ENCODE measurements at regions not wholly inside any gene's neighbourhood (a gene's known extent, or its start where the extent isn't known, plus 50 kb on each side); places are given as distances from the start of the nearest gene placed in this dataset.
"Not testable (repeated sequence)": the region's sequence is repeated elsewhere in the genome, so short reads cannot be mapped to it uniquely, and the experiment has no call there.

DNA sequence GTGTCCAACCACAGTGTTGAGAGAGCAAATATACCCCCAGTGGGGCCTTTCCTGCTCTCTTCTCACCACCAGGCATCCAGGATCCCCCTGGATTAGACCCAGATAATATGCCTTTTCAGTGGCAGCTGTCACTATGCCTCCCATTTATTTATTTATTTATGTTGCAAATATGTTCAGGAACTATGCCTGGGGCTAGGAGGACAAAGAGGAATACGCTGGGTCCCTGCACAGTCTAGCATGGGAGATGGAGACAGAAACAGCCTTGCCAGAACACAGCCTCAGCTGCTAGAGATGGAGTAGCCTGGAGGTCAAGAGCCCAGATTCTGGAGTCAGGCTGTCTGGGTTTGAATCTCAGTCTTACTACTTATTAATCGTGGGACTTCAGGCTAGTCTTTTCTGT lies 74.6 kb upstream of the LRFN2 start:
- DNase-seq, result no peak
- Histone ChIP-seq H3K36me3 (ENCODE audit: low read depth) (no peaks in the 10 kb centered on the region), H4K20me1 (ENCODE audit: insufficient read depth) (no peaks in the 10 kb centered on the region), H2AFZ (no peak overlapping the region), H3F3A (ENCODE audit: insufficient read depth, low read depth) (no peaks in the 10 kb centered on the region), H3K27ac (no peak overlapping the region), H3K4me1 (replicated peaks; ENCODE audit: insufficient read depth) (no peaks in the 10 kb centered on the region), H3K9me3 (ENCODE audit: insufficient read depth, low read depth) (no peaks in the 10 kb centered on the region), H3K4me3 (no peak overlapping the region), H3K9me2 (ENCODE audit: insufficient read depth) (no peaks in the 10 kb centered on the region), H3K4me2 (no peak overlapping the region), H3K79me2 (ENCODE audit: low read depth) (no peaks in the 10 kb centered on the region), H3K27me3 (ENCODE audit: insufficient read depth, low read depth) (peaks cover 23% of the 10 kb centered on the region)
- BruUV-seq (replicated peaks), result no TSS peak
- TF ChIP-seq, protein P1, sequence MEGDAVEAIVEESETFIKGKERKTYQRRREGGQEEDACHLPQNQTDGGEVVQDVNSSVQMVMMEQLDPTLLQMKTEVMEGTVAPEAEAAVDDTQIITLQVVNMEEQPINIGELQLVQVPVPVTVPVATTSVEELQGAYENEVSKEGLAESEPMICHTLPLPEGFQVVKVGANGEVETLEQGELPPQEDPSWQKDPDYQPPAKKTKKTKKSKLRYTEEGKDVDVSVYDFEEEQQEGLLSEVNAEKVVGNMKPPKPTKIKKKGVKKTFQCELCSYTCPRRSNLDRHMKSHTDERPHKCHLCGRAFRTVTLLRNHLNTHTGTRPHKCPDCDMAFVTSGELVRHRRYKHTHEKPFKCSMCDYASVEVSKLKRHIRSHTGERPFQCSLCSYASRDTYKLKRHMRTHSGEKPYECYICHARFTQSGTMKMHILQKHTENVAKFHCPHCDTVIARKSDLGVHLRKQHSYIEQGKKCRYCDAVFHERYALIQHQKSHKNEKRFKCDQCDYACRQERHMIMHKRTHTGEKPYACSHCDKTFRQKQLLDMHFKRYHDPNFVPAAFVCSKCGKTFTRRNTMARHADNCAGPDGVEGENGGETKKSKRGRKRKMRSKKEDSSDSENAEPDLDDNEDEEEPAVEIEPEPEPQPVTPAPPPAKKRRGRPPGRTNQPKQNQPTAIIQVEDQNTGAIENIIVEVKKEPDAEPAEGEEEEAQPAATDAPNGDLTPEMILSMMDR (conservative IDR thresholded peaks at IDR 0.05), result no peak
- no peak for TF ChIP-seq EZH2 (IDR thresholded peaks at IDR 0.05; ENCODE audit: low read depth)
- intact Hi-C loops (cut with micrococcal nuclease; ENCODE audit: unreplicated experiment), result no loop called here
- ChIA-PET POLR2A (ENCODE audit: unreplicated experiment) (no interaction called here), CTCF (no interaction called here)

DNA sequence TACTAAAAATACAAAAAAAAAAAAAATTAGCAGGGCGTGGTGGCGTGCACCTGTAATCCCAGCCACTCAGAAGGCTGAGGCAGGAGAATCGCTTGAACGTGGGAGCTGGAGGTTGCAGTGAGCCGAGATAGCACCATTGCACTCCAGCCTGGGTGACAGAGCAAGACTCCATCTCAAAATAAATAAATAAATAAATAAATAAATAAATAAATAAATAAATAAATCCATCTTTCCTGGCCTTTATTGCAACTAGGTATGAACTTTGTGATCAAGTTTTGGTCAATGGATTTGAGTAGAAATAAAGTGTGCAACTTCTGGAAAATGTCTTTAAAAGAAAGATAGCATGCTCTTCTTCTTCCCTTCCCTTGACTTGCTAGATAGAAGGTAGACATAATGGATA lies 69.6 kb upstream of the LRFN2 start:
- H3K4me3 ChIP-seq; H3K9me2 ChIP-seq (ENCODE audit: insufficient read depth); H3K4me2 ChIP-seq; POLR2A ChIA-PET (ENCODE audit: unreplicated experiment); H3F3A ChIP-seq (ENCODE audit: insufficient read depth, low read depth); H2AFZ ChIP-seq; H3K27ac ChIP-seq; DNase-seq; CTCF ChIA-PET; H3K9me3 ChIP-seq (ENCODE audit: insufficient read depth, low read depth); intact Hi-C loops (cut with micrococcal nuclease; ENCODE audit: unreplicated experiment); H3K36me3 ChIP-seq (ENCODE audit: low read depth); H4K20me1 ChIP-seq (ENCODE audit: insufficient read depth); BruUV-seq (replicated peaks); H3K79me2 ChIP-seq (ENCODE audit: low read depth); H3K4me1 ChIP-seq (replicated peaks; ENCODE audit: insufficient read depth): not testable (repeated sequence)
- H3K27me3 ChIP-seq (ENCODE audit: insufficient read depth, low read depth), result peaks cover 21% of the 10 kb centered on the region

DNA sequence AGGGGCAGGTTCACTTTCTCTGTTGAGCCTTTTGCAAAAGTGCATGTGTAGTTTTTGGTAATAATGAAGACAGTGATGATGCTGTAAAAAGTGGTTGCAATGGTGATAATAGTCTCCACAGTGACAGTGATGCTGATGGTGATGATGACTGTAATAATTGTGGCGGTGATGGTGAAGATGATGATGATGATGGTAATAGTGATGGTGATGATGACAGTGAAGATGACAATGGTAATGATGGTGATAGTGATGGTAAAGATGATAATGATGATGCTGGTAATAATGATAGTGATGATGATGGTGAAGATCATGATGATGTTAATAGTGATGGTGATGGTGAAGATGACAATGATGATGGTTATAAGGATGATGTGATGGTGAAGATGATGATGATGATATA lies 67.7 kb upstream of the LRFN2 start:
- BruUV-seq (replicated peaks), result no TSS peak
- Histone ChIP-seq H3K4me1 (replicated peaks; ENCODE audit: insufficient read depth) (no peaks in the 10 kb centered on the region), H3K27ac (no peak overlapping the region), H3K9me3 (ENCODE audit: insufficient read depth, low read depth) (no peaks in the 10 kb centered on the region), H3K4me2 (no peak overlapping the region), H3K36me3 (ENCODE audit: low read depth) (no peaks in the 10 kb centered on the region), H3K4me3 (no peak overlapping the region), H3K9me2 (ENCODE audit: insufficient read depth) (no peaks in the 10 kb centered on the region), H3K79me2 (ENCODE audit: low read depth) (no peaks in the 10 kb centered on the region), H4K20me1 (ENCODE audit: insufficient read depth) (no peaks in the 10 kb centered on the region), H2AFZ (no peak overlapping the region), H3F3A (ENCODE audit: insufficient read depth, low read depth) (no peaks in the 10 kb centered on the region), H3K27me3 (ENCODE audit: insufficient read depth, low read depth) (peaks cover 17% of the 10 kb centered on the region)
- ChIA-PET CTCF (no interaction called here), POLR2A (ENCODE audit: unreplicated experiment) (no interaction called here)
- no peak for DNase-seq
- intact Hi-C loops (cut with micrococcal nuclease; ENCODE audit: unreplicated experiment), result no loop called here
- no peak for TF ChIP-seq EZH2 (IDR thresholded peaks at IDR 0.05; ENCODE audit: low read depth)
- TF ChIP-seq, protein P1 (conservative IDR thresholded peaks at IDR 0.05), result no peak

DNA sequence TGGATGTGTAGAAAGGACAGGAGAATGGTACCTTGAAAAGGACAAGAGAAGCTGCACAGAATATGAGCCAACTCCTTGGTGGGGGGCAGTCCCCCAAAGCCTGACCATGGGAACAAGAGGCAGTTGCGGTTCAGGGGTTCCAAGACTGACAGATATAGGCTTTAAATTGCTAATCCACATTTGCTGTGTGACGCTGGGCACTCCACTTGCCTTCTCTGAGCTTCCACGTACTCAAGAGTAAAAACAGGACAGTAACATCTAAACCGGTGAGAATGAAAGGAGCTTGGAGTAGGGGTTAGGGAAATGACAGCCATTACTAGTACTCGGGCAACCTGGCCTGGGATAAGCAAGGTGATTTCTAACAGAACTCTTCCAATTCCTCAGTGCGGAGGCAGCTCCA lies 57.9 kb upstream of the LRFN2 start:
- Histone ChIP-seq H3K27me3 (ENCODE audit: insufficient read depth, low read depth) (peaks cover 37% of the 10 kb centered on the region), H3K4me2 (no peak overlapping the region), H3K4me1 (replicated peaks; ENCODE audit: insufficient read depth) (no peaks in the 10 kb centered on the region), H3K79me2 (ENCODE audit: low read depth) (no peaks in the 10 kb centered on the region), H2AFZ (no peak overlapping the region), H3K27ac (no peak overlapping the region), H3F3A (ENCODE audit: insufficient read depth, low read depth) (no peaks in the 10 kb centered on the region), H3K9me3 (ENCODE audit: insufficient read depth, low read depth) (no peaks in the 10 kb centered on the region), H3K9me2 (ENCODE audit: insufficient read depth) (no peaks in the 10 kb centered on the region), H3K36me3 (ENCODE audit: low read depth) (no peaks in the 10 kb centered on the region), H4K20me1 (ENCODE audit: insufficient read depth) (no peaks in the 10 kb centered on the region), H3K4me3 (no peak overlapping the region)
- ChIA-PET POLR2A (ENCODE audit: unreplicated experiment) (no interaction called here), CTCF (no interaction called here)
- no peak for TF ChIP-seq EZH2 (IDR thresholded peaks at IDR 0.05; ENCODE audit: low read depth)
- TF ChIP-seq, protein P1 (conservative IDR thresholded peaks at IDR 0.05), result no peak
- DNase-seq, result no peak
- no TSS peak for BruUV-seq (replicated peaks)
- intact Hi-C loops (cut with micrococcal nuclease; ENCODE audit: unreplicated experiment), result no loop called here

All from PC-9 (cell line).